ENCODE measurements at regions not wholly inside any gene's neighbourhood (a gene's known extent, or its start where the extent isn't known, plus 50 kb on each side); places are given as distances from the start of the nearest gene placed in this dataset.

- TF ChIP-seq CTCF (IDR thresholded peaks at IDR 0.05; ENCODE audit: low read depth, low read length) (no peak), EZH2phosphoT487 (IDR thresholded peaks at IDR 0.05; ENCODE audit: low read depth) (no peak)
Measured at GRCh38 chr17:77833769-77834168, 124.7 kb upstream of the TNRC6C start.

Data from OCI-LY3 (cell line).